ENCODE measurements at regions not wholly inside any gene's neighbourhood (a gene's known extent, or its start where the extent isn't known, plus 50 kb on each side); places are given as distances from the start of the nearest gene placed in this dataset.
A peak's percentile ranks its signal among the peaks of the same experiment; 100 is the strongest.

- no peak overlapping the region; the same call in 1 of the 2 replicates for H3K27ac ChIP-seq
- TF ChIP-seq CTCF (conservative IDR thresholded peaks at IDR 0.05) (no peak), ZFX (IDR thresholded peaks at IDR 0.05) (no peak)
Observed at GRCh38 chr17:17417718-17418181, 59.0 kb upstream of the MED9 start.

DNA sequence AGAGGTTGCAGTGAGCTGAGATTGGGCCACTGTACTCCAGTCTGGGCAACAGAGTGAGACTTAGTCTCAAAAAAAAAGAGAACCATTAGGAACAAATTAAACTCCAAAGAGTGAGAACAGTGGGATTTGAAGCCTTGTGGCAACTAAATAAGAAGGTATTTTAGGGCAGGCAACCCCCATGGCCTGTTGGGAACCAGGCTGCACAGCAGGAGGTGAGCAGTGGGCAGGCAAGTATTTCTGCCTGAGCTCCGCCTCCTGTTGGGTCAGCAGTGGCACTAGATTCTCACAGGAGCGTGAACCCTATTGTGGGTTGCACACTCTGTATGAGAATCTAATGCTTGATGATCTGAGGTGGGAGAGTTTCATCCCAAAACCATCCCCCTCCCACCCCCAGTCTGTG is 57.6 kb upstream of the MED9 start:
- TF ChIP-seq ZFX (IDR thresholded peaks at IDR 0.05) (no peak), CTCF (conservative IDR thresholded peaks at IDR 0.05) (no peak)
- H3K27ac ChIP-seq: peak overlapping the region; percentile 5

GRCh38 chr17:17419631-17420030 is 57.2 kb upstream of the MED9 start:
- no peak for TF ChIP-seq ZFX (IDR thresholded peaks at IDR 0.05)
- TF ChIP-seq CTCF (conservative IDR thresholded peaks at IDR 0.05): no peak
- H3K27ac ChIP-seq: peak overlapping the region; percentile 5

DNA sequence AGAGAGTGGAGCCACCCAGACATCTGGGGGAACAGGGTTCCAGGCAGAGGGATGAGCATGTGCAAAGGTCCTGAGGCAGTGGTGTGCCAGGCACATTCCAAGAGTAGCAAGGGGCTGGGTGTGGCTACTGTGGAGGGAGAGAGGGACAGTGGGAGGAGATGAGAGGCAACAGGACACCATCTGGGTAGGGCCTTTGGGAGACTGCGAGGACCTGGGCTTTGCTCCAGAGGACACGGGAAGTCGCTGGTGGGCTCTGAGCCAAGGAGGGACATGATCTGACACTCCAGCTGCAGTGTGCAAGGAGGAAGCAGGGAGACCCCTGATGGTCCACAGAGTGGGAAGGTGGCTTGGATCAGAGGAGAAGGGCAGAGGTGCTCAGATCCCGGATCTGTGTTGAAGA is 56.7 kb upstream of the MED9 start:
- TF ChIP-seq ZFX (IDR thresholded peaks at IDR 0.05) (no peak), CTCF (conservative IDR thresholded peaks at IDR 0.05) (no peak)
- H3K27ac ChIP-seq: no peak overlapping the region

- TF ChIP-seq ZFX (IDR thresholded peaks at IDR 0.05) (no peak), CTCF (conservative IDR thresholded peaks at IDR 0.05) (no peak)
- no peak overlapping the region for H3K27ac ChIP-seq
Observed at GRCh38 chr17:17420561-17421269, 56.1 kb upstream of the MED9 start.

DNA sequence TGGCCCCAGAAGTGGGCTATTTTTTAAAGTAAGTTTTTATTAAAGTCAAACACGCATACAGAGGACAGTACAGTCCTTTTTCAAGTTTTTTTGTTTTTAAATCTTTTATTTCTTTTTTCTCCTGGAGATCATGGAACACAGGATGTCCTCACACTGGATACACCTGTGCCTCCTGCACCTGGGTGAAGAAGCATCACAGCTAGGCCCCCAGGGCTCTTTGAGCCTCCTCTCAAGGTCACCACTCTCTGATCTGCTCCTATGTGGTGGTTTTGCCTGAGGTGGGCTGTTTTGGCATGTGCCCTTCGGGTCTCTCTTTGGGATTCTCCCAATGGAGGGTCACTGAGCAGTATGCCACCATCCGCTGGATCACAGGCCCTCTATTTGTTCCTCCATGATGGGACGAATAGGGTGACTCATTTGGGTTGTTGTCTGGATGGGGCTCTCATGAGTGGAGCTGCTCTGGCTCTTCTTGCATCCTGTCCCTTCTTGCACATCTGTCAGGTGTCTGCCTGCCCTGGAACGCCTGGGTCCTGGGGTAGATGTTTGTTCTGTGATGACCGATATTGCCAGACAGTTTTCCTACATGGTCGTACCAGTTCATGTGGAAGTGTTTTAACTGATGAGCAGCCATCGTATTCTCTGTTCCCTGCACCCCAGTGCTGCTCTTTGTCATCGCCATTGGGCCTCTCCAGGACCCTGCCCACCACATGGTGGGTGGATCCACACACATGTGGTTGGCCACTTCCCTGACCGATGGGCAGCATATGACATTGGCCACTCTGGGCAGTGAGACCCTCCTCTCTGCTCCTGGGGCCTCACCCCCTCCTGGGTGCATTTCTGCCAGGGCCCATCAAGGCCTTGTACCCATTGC is 55.2 kb upstream of the MED9 start:
- no peak overlapping the region for H3K27ac ChIP-seq
- TF ChIP-seq ZFX (IDR thresholded peaks at IDR 0.05) (no peak), CTCF (conservative IDR thresholded peaks at IDR 0.05) (no peak)

GRCh38 chr17:17422217-17422610 is 54.6 kb upstream of the MED9 start:
- TF ChIP-seq ZFX (IDR thresholded peaks at IDR 0.05): no peak
- TF ChIP-seq CTCF (conservative IDR thresholded peaks at IDR 0.05): no peak
- no peak overlapping the region for H3K27ac ChIP-seq
